ENCODE measurements at regions not wholly inside any gene's neighbourhood (a gene's known extent, or its start where the extent isn't known, plus 50 kb on each side); places are given as distances from the start of the nearest gene placed in this dataset.

GRCh38 chr3:18064586-18064985 lies 322.2 kb upstream of the TBC1D5 start:
- TF ChIP-seq EGR1 (IDR thresholded peaks at IDR 0.05) (no peak), YY1 (IDR thresholded peaks at IDR 0.05; ENCODE audit: low read depth) (no peak), EP300 (IDR thresholded peaks at IDR 0.05; ENCODE audit: borderline replicate concordance) (no peak), NFIC (IDR thresholded peaks at IDR 0.05) (no peak), CEBPB (IDR thresholded peaks at IDR 0.05) (no peak), FOXM1 (IDR thresholded peaks at IDR 0.05; ENCODE audit: borderline replicate concordance, low read depth) (no peak), MAX (IDR thresholded peaks at IDR 0.05) (no peak), RAD21 (IDR thresholded peaks at IDR 0.05; ENCODE audit: low read depth) (no peak), TEAD4 (IDR thresholded peaks at IDR 0.05) (no peak), TAF1 (IDR thresholded peaks at IDR 0.05; ENCODE audit: low read depth) (no peak)

GRCh38 chr3:18062657-18063025 lies 320.2 kb upstream of the TBC1D5 start:
- TF ChIP-seq YY1 (IDR thresholded peaks at IDR 0.05; ENCODE audit: low read depth) (no peak), CREB1 (IDR thresholded peaks at IDR 0.05; ENCODE audit: low read depth) (no peak), RAD21 (IDR thresholded peaks at IDR 0.05; ENCODE audit: low read depth) (no peak)

DNA sequence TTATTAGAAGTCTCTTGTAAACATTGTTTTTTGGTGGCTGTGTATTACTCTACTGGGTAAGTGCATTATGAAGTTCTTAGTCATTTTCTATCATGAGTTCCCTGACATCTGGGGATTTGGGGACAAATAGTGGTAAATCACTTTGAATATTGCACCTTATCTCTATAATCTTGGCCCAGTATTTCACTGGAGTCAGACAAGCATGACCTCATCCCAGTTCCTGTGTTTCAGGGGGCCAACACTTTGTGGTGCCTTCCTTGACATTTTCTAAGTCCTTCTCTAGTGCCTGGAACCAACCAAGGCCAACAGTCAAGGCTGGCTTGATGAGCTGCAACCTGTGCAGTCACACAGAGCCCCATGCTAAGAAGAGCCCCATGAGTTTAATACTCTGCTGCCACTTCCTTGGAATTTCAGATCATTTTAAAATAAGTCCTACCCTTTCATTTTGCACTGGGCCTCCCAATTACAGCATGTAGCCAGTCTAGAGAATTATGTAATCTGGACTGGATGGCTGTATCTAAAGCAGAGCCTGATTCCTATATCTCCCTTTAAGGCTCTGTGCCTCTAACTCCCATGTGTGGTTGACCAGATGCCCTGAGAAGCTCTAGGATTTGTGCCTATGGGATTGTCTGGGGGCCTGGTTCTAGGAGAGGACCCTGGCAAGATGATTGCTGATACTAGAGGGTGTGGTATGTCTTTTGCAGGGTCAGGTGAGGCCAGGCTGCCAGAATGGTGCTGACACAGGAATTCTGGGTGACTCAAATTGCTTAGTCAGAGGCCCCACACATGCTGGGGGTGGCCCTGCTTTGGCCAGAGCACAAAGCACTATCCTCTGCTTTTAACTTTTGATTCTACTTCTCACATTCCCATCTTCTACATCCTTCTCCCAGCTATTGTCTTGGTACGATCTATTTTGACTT lies 319.6 kb upstream of the TBC1D5 start:
- no peak for TF ChIP-seq FOXM1 (IDR thresholded peaks at IDR 0.05; ENCODE audit: borderline replicate concordance, low read depth)
- no peak for TF ChIP-seq CREB1 (IDR thresholded peaks at IDR 0.05; ENCODE audit: low read depth)
- TF ChIP-seq EGR1 (IDR thresholded peaks at IDR 0.05), result no peak
- no peak for TF ChIP-seq RAD21 (IDR thresholded peaks at IDR 0.05; ENCODE audit: low read depth)
- TF ChIP-seq, protein P1, sequence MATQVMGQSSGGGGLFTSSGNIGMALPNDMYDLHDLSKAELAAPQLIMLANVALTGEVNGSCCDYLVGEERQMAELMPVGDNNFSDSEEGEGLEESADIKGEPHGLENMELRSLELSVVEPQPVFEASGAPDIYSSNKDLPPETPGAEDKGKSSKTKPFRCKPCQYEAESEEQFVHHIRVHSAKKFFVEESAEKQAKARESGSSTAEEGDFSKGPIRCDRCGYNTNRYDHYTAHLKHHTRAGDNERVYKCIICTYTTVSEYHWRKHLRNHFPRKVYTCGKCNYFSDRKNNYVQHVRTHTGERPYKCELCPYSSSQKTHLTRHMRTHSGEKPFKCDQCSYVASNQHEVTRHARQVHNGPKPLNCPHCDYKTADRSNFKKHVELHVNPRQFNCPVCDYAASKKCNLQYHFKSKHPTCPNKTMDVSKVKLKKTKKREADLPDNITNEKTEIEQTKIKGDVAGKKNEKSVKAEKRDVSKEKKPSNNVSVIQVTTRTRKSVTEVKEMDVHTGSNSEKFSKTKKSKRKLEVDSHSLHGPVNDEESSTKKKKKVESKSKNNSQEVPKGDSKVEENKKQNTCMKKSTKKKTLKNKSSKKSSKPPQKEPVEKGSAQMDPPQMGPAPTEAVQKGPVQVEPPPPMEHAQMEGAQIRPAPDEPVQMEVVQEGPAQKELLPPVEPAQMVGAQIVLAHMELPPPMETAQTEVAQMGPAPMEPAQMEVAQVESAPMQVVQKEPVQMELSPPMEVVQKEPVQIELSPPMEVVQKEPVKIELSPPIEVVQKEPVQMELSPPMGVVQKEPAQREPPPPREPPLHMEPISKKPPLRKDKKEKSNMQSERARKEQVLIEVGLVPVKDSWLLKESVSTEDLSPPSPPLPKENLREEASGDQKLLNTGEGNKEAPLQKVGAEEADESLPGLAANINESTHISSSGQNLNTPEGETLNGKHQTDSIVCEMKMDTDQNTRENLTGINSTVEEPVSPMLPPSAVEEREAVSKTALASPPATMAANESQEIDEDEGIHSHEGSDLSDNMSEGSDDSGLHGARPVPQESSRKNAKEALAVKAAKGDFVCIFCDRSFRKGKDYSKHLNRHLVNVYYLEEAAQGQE (IDR thresholded peaks at IDR 0.05; ENCODE audit: low read depth), result no peak
- no peak for TF ChIP-seq TCF12 (IDR thresholded peaks at IDR 0.05; ENCODE audit: low read depth)
- TF ChIP-seq ZBTB7A (IDR thresholded peaks at IDR 0.05; ENCODE audit: low read depth), result no peak
- TF ChIP-seq YY1 (IDR thresholded peaks at IDR 0.05; ENCODE audit: low read depth), result no peak
- TF ChIP-seq NFIC (IDR thresholded peaks at IDR 0.05), result no peak
- TF ChIP-seq EP300 (IDR thresholded peaks at IDR 0.05; ENCODE audit: borderline replicate concordance), result no peak
- TF ChIP-seq TAF1 (IDR thresholded peaks at IDR 0.05; ENCODE audit: low read depth), result no peak
- no peak for TF ChIP-seq TEAD4 (IDR thresholded peaks at IDR 0.05)
- TF ChIP-seq CEBPB (IDR thresholded peaks at IDR 0.05), result no peak
- TF ChIP-seq, protein P2, sequence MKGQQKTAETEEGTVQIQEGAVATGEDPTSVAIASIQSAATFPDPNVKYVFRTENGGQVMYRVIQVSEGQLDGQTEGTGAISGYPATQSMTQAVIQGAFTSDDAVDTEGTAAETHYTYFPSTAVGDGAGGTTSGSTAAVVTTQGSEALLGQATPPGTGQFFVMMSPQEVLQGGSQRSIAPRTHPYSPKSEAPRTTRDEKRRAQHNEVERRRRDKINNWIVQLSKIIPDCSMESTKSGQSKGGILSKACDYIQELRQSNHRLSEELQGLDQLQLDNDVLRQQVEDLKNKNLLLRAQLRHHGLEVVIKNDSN (IDR thresholded peaks at IDR 0.05), result no peak
- TF ChIP-seq MAX (IDR thresholded peaks at IDR 0.05), result no peak

DNA sequence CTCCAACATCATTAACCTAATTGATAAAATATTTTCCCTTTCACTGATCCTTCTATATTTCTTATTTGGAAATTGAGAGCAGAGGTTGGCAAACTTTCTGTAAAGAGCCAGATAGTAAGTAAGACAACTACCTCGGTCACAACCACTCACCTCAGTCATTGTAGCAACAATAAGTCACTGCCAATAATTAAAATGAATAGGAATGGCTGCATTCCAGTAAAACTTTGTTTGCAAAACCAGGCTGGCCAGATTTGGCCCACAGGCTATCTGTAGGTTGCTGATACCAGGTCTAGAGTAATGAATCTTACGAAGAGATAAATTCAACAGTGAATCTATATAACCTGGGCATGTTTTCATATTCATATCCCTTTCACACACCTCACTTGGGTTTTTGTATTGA lies 316.2 kb upstream of the TBC1D5 start:
- TF ChIP-seq, protein P2 (IDR thresholded peaks at IDR 0.05), result no peak
- TF ChIP-seq NFIC (IDR thresholded peaks at IDR 0.05) (no peak), MAX (IDR thresholded peaks at IDR 0.05) (no peak), YY1 (IDR thresholded peaks at IDR 0.05; ENCODE audit: low read depth) (no peak), TAF1 (IDR thresholded peaks at IDR 0.05; ENCODE audit: low read depth) (no peak), FOXM1 (IDR thresholded peaks at IDR 0.05; ENCODE audit: borderline replicate concordance, low read depth) (no peak), EP300 (IDR thresholded peaks at IDR 0.05; ENCODE audit: borderline replicate concordance) (no peak), RAD21 (IDR thresholded peaks at IDR 0.05; ENCODE audit: low read depth) (no peak), CREB1 (IDR thresholded peaks at IDR 0.05; ENCODE audit: low read depth) (no peak), EGR1 (IDR thresholded peaks at IDR 0.05) (no peak), TEAD4 (IDR thresholded peaks at IDR 0.05) (no peak)

DNA sequence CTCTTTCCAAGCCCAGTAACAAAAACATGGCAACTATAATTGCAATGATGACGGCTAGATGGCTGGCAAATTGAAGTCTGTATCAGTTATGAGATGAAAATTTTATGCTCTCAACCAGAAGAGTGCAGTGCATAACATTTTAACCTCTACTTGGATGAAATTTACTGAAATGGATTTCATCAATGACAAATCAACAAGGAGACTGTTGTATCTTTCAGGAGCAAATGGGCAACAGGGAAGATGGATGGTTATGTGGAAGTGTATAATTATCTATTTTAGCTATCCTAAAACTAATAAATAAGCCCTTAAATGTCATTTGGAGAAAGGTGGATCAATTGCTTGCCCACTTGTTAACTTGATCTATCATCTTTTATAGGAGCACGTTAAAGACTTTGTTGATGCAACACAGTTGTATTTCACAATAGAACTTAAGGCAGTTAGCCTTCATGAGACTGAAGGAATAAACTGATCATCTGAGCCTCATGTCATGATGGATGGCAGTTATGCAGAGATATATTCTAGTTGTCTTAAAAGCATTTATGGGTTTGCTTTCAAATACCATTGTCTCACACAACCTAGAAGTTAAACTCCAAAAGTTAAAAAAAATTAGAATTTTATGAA lies 315.1 kb upstream of the TBC1D5 start:
- TF ChIP-seq YY1 (IDR thresholded peaks at IDR 0.05; ENCODE audit: low read depth) (no peak), CEBPB (IDR thresholded peaks at IDR 0.05) (no peak), TCF12 (IDR thresholded peaks at IDR 0.05; ENCODE audit: low read depth) (no peak), EGR1 (IDR thresholded peaks at IDR 0.05) (no peak)

- TF ChIP-seq CEBPB (IDR thresholded peaks at IDR 0.05) (no peak), CREB1 (IDR thresholded peaks at IDR 0.05; ENCODE audit: low read depth) (no peak), ZBTB7A (IDR thresholded peaks at IDR 0.05; ENCODE audit: low read depth) (no peak)
Observed at GRCh38 chr3:18054625-18055024, 312.2 kb upstream of the TBC1D5 start.

- TF ChIP-seq EP300 (IDR thresholded peaks at IDR 0.05; ENCODE audit: borderline replicate concordance) (no peak), NFIC (IDR thresholded peaks at IDR 0.05) (no peak), CREB1 (IDR thresholded peaks at IDR 0.05; ENCODE audit: low read depth) (no peak), FOXM1 (IDR thresholded peaks at IDR 0.05; ENCODE audit: borderline replicate concordance, low read depth) (no peak), MAX (IDR thresholded peaks at IDR 0.05) (no peak), YY1 (IDR thresholded peaks at IDR 0.05; ENCODE audit: low read depth) (no peak), CEBPB (IDR thresholded peaks at IDR 0.05) (no peak), EGR1 (IDR thresholded peaks at IDR 0.05) (no peak), RAD21 (IDR thresholded peaks at IDR 0.05; ENCODE audit: low read depth) (no peak), TAF1 (IDR thresholded peaks at IDR 0.05; ENCODE audit: low read depth) (no peak), TCF12 (IDR thresholded peaks at IDR 0.05; ENCODE audit: low read depth) (no peak), TEAD4 (IDR thresholded peaks at IDR 0.05) (no peak), ZBTB7A (IDR thresholded peaks at IDR 0.05; ENCODE audit: low read depth) (no peak)
- TF ChIP-seq, protein P2 (IDR thresholded peaks at IDR 0.05), result no peak
- TF ChIP-seq, protein P1 (IDR thresholded peaks at IDR 0.05; ENCODE audit: low read depth), result no peak
Observed at GRCh38 chr3:18051306-18051705, 308.9 kb upstream of the TBC1D5 start.

Measured in Ishikawa (cell line).